Chondrocyte (in vitro differentiated cells): ENCODE measurements at regions not wholly inside any gene's neighbourhood (a gene's known extent, or its start where the extent isn't known, plus 50 kb on each side); places are given as distances from the start of the nearest gene placed in this dataset.

ENCODE experiments used
- DNase-seq: peaks from one replicate; pipeline ENCODE4 v3.0.0; 2021; ENCODE audit warnings: mixed read lengths, low spot score
- H3K27ac Mint-ChIP-seq: one replicate; pipeline ENCODE4 v1.8.0; 2021; ENCODE audit warnings: mild to moderate bottlenecking, moderate library complexity, mixed read lengths; ENCODE audit not compliant: unreplicated experiment
- H3K27me3 Mint-ChIP-seq: 2 replicates; pipeline ENCODE4 v1.8.0; 2021; ENCODE audit warnings: low read depth, mixed read lengths
- H3K36me3 Mint-ChIP-seq: 2 replicates; pipeline ENCODE4 v1.8.0; 2021; ENCODE audit warnings: low read depth, mixed read lengths
- H3K4me1 Mint-ChIP-seq: 2 replicates; pipeline ENCODE4 v1.8.0; 2021; ENCODE audit warnings: low read depth, mild to moderate bottlenecking, mixed read lengths
- H3K4me3 Mint-ChIP-seq: one replicate; pipeline ENCODE4 v1.8.0; 2021; ENCODE audit warnings: mild to moderate bottlenecking, moderate library complexity, mixed read lengths; ENCODE audit not compliant: unreplicated experiment
- H3K9me3 Mint-ChIP-seq: 2 replicates; pipeline ENCODE4 v1.8.0; 2021; ENCODE audit warnings: low read depth, mixed read lengths
- CTCF ChIP-seq: fragments of 200-600 bp; sonication (generic); IDR thresholded peaks from 2 replicates; pipeline ENCODE4 v1.5.0; 2021; ENCODE audit warnings: antibody characterized with exemption, mild to moderate bottlenecking, moderate library complexity

GRCh38 chr10:8618834-8619233, 564.3 kb downstream of the GATA3 start:
- H3K9me3 Mint-ChIP-seq, result peaks cover 21% of the 10 kb centered on the region
- DNase-seq, result no peak
- H3K27ac Mint-ChIP-seq, result no peak overlapping the region
- no peaks in the 10 kb centered on the region for H3K4me1 Mint-ChIP-seq
- no peaks in the 10 kb centered on the region for H3K36me3 Mint-ChIP-seq
- TF ChIP-seq CTCF, result no peak
- H3K4me3 Mint-ChIP-seq, result no peak overlapping the region
- H3K27me3 Mint-ChIP-seq, result no peaks in the 10 kb centered on the region

- Mint-ChIP-seq H3K9me3 (peaks cover 7% of the 10 kb centered on the region), H3K4me3 (no peak overlapping the region), H3K36me3 (no peaks in the 10 kb centered on the region), H3K27ac (no peak overlapping the region), H3K27me3 (no peaks in the 10 kb centered on the region), H3K4me1 (no peaks in the 10 kb centered on the region)
- TF ChIP-seq CTCF, result no peak
- DNase-seq, result no peak
Observed at GRCh38 chr10:8628351-8628750, 573.9 kb downstream of the GATA3 start.

- H3K27me3 Mint-ChIP-seq, result no peaks in the 10 kb centered on the region
- H3K9me3 Mint-ChIP-seq, result peaks cover 26% of the 10 kb centered on the region
- H3K4me3 Mint-ChIP-seq, result no peak overlapping the region
- no peak overlapping the region for H3K27ac Mint-ChIP-seq
- H3K4me1 Mint-ChIP-seq, result no peaks in the 10 kb centered on the region
- H3K36me3 Mint-ChIP-seq, result no peaks in the 10 kb centered on the region
- DNase-seq, result no peak
- no peak for TF ChIP-seq CTCF
Observed at GRCh38 chr10:8633909-8634308, 579.4 kb downstream of the GATA3 start.

GRCh38 chr10:8636371-8636770, 581.9 kb downstream of the GATA3 start:
- no peak for TF ChIP-seq CTCF
- Mint-ChIP-seq H3K27me3 (no peaks in the 10 kb centered on the region), H3K36me3 (no peaks in the 10 kb centered on the region), H3K27ac (no peak overlapping the region), H3K4me3 (no peak overlapping the region), H3K9me3 (peaks cover 29% of the 10 kb centered on the region), H3K4me1 (no peaks in the 10 kb centered on the region)
- DNase-seq, result no peak

- no peak for TF ChIP-seq CTCF
- H3K27ac Mint-ChIP-seq, result no peak overlapping the region
- H3K4me3 Mint-ChIP-seq, result no peak overlapping the region
- no peak for DNase-seq
- H3K27me3 Mint-ChIP-seq, result no peaks in the 10 kb centered on the region
- no peaks in the 10 kb centered on the region for H3K4me1 Mint-ChIP-seq
- H3K36me3 Mint-ChIP-seq, result no peaks in the 10 kb centered on the region
- H3K9me3 Mint-ChIP-seq, result peaks cover 36% of the 10 kb centered on the region
Observed at GRCh38 chr10:8637640-8638039, 583.2 kb downstream of the GATA3 start.
